Natural killer cell (primary cell): ENCODE measurements at regions not wholly inside any gene's neighbourhood (a gene's known extent, or its start where the extent isn't known, plus 50 kb on each side); places are given as distances from the start of the nearest gene placed in this dataset.
"Not testable (repeated sequence)": the region's sequence is repeated elsewhere in the genome, so short reads cannot be mapped to it uniquely, and the experiment has no call there.

ENCODE experiments used
- ATAC-seq, 3 donors: fragments of 150-1000 bp in 2 of 3; fragments of 200-7000 bp in 1 of 3; cut with Tn5 transposase; 1 replicate in 1 of 3; 2 replicates in 2 of 3; pipeline ENCODE4 v1.10.0; 2021; ENCODE audit warnings: mild to moderate bottlenecking in 2 of 3, moderate library complexity in 2 of 3
- DNase-seq, 2 donors: peaks; one replicate each; pipeline versions ENCODE4 v3.0.0 to v3.0.0-alpha.2; 2013 to 2021; ENCODE audit warnings: mixed read lengths in 1 of 2
- H3K27ac ChIP-seq: one replicate; pipeline ENCODE4 v1.5.1; 2013; ENCODE audit warnings: mild to moderate bottlenecking, low read length
- H3K27me3 ChIP-seq: one replicate; pipeline ENCODE4 v1.6.1; 2013; ENCODE audit warnings: low read length; ENCODE audit not compliant: control insufficient read depth, insufficient read depth
- H3K36me3 ChIP-seq: one replicate; pipeline ENCODE4 v1.6.1; 2013; ENCODE audit warnings: low read length; ENCODE audit not compliant: control insufficient read depth, insufficient read depth
- H3K4me1 ChIP-seq: one replicate; pipeline ENCODE4 v1.6.1; 2013; ENCODE audit warnings: low read length; ENCODE audit not compliant: control insufficient read depth, insufficient read depth
- H3K4me3 ChIP-seq: one replicate; pipeline ENCODE4 v1.5.1; 2013; ENCODE audit warnings: low read length
- H3K9me3 ChIP-seq: one replicate; pipeline ENCODE4 v1.6.1; 2013; ENCODE audit warnings: low read length; ENCODE audit not compliant: control insufficient read depth, insufficient read depth
- H3K27ac Mint-ChIP-seq, 2 donors: one replicate each; pipeline ENCODE4 v1.8.0; 2022; ENCODE audit warnings: mild to moderate bottlenecking in 2 of 2, mixed read lengths in 2 of 2, moderate library complexity in 1 of 2
- H3K27me3 Mint-ChIP-seq, 2 donors: one replicate each; pipeline ENCODE4 v1.8.0; 2022; ENCODE audit warnings: low read depth in 2 of 2, mixed read lengths in 2 of 2
- H3K36me3 Mint-ChIP-seq: one replicate; pipeline ENCODE4 v1.8.0; 2022; ENCODE audit warnings: mixed read lengths
- H3K4me1 Mint-ChIP-seq, 2 donors: one replicate each; pipeline ENCODE4 v1.8.0; 2022; ENCODE audit warnings: mixed read lengths in 2 of 2
- H3K4me3 Mint-ChIP-seq: one replicate; pipeline ENCODE4 v1.8.0; 2022; ENCODE audit warnings: mild to moderate bottlenecking, moderate library complexity, mixed read lengths
- H3K9me3 Mint-ChIP-seq, 2 donors: one replicate each; pipeline ENCODE4 v1.8.0; 2022; ENCODE audit warnings: mixed read lengths in 2 of 2
- WGBS: methylation state at CpG from one replicate; pipeline ENCODE4 v1.1.7; 2013; ENCODE audit warnings: missing lambda C conversion rate; ENCODE audit not compliant: insufficient coverage; 5-methylcytosine and 5-hydroxymethylcytosine counted together
- intact Hi-C: fragments of 100-400 bp; cut with micrococcal nuclease; formaldehyde crosslinking; loops from one replicate; pipeline ENCODE4 v1.14.2; 2022
- TF ChIP-seq, protein P1 (sequence below): fragments of 200-600 bp; IDR thresholded peaks from one replicate; pipeline ENCODE4 v1.8.0; 2022; ENCODE audit warnings: antibody characterized with exemption

DNA sequence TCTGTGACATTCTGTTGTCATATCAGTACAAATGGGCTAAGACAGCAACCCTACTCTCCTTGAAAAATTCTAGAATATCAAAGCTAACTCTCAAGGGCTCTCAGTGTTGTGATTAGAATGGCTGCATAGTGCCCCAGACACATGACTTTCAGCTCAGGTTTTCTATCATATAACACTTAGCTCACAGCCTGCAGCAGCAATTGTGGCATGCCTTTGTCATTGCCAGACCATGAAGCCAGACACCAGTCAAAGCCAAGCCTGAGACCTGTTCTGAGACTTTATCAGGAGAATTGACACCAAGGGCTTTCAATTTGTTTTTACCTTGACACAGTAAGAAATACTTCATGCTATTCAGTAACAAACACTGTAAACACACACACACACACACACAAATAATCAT, 159.0 kb upstream of the SNX2 start:
- Histone ChIP-seq H3K27ac (no peak overlapping the region), H3K9me3 (no peaks in the 10 kb centered on the region), H3K4me1 (no peaks in the 10 kb centered on the region), H3K4me3 (no peak overlapping the region), H3K36me3 (no peaks in the 10 kb centered on the region), H3K27me3 (no peaks in the 10 kb centered on the region)
- no peak overlapping the region for H3K4me3 Mint-ChIP-seq
- H3K27me3 Mint-ChIP-seq = no peaks in the 10 kb centered on the region
- H3K36me3 Mint-ChIP-seq = no peaks in the 10 kb centered on the region
- H3K4me1 Mint-ChIP-seq = no peaks in the 10 kb centered on the region
- ATAC-seq = no peak
- TF ChIP-seq, protein P1, sequence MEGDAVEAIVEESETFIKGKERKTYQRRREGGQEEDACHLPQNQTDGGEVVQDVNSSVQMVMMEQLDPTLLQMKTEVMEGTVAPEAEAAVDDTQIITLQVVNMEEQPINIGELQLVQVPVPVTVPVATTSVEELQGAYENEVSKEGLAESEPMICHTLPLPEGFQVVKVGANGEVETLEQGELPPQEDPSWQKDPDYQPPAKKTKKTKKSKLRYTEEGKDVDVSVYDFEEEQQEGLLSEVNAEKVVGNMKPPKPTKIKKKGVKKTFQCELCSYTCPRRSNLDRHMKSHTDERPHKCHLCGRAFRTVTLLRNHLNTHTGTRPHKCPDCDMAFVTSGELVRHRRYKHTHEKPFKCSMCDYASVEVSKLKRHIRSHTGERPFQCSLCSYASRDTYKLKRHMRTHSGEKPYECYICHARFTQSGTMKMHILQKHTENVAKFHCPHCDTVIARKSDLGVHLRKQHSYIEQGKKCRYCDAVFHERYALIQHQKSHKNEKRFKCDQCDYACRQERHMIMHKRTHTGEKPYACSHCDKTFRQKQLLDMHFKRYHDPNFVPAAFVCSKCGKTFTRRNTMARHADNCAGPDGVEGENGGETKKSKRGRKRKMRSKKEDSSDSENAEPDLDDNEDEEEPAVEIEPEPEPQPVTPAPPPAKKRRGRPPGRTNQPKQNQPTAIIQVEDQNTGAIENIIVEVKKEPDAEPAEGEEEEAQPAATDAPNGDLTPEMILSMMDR = no peak
- peaks cover 6 to 7% of the 10 kb centered on the region in 2 donors for H3K9me3 Mint-ChIP-seq
- no peak overlapping the region for H3K27ac Mint-ChIP-seq
- intact Hi-C loops = no loop called here
- no peak for DNase-seq

DNA sequence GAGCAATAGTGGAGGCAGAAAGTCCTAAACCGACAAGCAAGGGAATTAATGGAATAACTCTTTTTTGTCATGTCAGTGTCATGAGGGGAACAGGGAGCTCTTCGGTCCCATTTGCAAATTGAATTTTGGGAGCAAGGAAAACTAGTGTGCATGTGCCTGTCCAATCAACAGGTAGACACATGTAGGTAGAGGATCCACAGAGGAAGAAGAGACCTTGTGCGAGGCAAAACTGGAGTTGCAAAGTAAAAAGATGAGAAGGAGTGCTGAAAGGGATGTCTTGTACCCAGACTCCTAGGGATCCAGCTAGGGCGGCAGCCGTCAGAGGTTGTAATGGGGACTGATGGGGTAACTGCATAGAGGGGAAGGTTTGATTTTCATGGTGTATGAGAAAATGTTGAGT, 156.8 kb upstream of the SNX2 start:
- intact Hi-C loops, ATAC-seq, H3K4me3 ChIP-seq, DNase-seq, H3K4me3 Mint-ChIP-seq, H3K27ac Mint-ChIP-seq, H3K9me3 ChIP-seq, H3K4me1 Mint-ChIP-seq, H3K4me1 ChIP-seq, H3K27me3 ChIP-seq, H3K9me3 Mint-ChIP-seq, H3K36me3 ChIP-seq, H3K27me3 Mint-ChIP-seq, H3K27ac ChIP-seq, H3K36me3 Mint-ChIP-seq: not testable (repeated sequence)
- 90% methylated on average over 5 of the region's 5 CpGs for WGBS

DNA sequence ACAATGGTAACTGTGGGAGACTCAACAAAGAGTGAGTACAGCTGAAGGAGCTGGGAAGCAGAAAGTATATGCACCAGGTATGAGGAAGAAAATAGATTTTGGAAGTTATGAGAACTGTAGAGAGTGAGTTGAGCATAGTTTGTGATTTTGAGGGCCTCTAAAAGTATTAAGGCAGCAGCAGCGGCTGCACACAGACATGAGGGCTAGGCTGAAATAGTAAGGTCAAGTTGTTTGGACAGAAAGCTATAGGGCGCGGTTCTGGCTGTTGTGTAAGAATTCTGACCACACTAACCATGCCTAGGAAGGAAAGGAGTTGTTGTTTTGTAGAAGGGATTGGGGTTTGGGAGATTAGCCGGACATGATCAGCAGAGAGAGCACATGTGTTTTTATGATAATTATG, 154.1 kb upstream of the SNX2 start:
- DNase-seq, H3K4me1 ChIP-seq, intact Hi-C loops, H3K9me3 Mint-ChIP-seq, H3K9me3 ChIP-seq, H3K4me3 ChIP-seq, H3K36me3 ChIP-seq, H3K4me1 Mint-ChIP-seq, H3K27me3 ChIP-seq, H3K27me3 Mint-ChIP-seq, H3K27ac Mint-ChIP-seq, H3K4me3 Mint-ChIP-seq, H3K36me3 Mint-ChIP-seq, H3K27ac ChIP-seq, ATAC-seq: not testable (repeated sequence)
- WGBS = 85% methylated on average over 4 of the region's 4 CpGs

DNA sequence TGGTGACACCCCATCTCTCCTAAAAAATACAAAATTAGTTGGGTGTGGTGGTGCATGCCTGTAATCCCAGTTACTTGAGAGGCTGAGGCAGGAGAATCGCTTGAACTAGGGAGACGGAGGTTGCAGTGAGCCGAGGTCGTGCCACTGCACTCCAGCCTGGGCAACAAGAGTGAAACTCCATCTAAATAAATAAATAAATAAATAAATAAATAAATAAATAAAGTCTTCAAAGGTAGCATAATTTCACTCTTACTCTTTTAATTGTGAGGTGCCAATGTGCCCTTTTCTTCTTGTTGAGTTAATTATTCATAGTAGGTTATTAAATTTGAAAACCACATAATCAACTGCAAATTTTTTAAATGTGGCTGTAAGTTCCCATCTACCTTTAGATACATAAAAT, 146.2 kb upstream of the SNX2 start:
- 100% methylated on average over 2 of the region's 4 CpGs for WGBS
- not testable (repeated sequence) for H3K27ac ChIP-seq

DNA sequence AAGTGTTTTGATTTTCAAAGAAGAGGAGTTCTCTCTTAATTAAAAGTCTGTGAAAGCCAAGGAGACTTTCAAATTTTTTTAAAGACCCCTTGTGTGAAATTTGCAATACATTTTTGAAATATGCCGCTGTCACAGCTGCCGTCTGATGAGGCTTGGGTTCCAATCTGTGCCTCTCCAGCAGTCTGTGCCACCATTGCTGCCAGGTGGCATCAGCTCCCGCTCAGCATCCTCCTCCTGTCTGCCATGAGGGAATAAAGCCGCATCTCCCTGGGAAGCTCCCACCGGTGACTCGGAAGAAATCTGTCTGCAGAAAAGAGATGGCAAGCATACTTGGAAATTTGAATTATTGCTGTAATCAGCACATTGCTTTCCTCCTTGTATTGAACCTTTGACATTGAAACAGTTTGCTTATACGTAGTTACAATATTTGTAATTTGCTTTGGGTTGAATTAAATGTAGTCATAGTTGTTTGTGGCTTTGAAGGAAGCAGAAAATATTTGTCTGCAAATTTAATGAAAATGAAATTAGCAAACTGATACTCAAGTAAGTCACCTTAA, 145.7 kb upstream of the SNX2 start:
- H3K4me3 ChIP-seq = no peak overlapping the region
- H3K27me3 ChIP-seq = no peaks in the 10 kb centered on the region
- WGBS = 97% methylated on average over 6 of the region's 7 CpGs
- H3K4me1 ChIP-seq = no peaks in the 10 kb centered on the region
- H3K4me1 Mint-ChIP-seq = no peaks in the 10 kb centered on the region
- H3K27me3 Mint-ChIP-seq = no peaks in the 10 kb centered on the region
- peaks cover 0 to 3% of the 10 kb centered on the region in 2 donors for H3K9me3 Mint-ChIP-seq
- TF ChIP-seq, protein P1 = no peak
- no peak overlapping the region for H3K27ac ChIP-seq
- no peak for DNase-seq
- no peak overlapping the region for H3K4me3 Mint-ChIP-seq
- no peaks in the 10 kb centered on the region for H3K36me3 Mint-ChIP-seq
- no peak overlapping the region for H3K27ac Mint-ChIP-seq
- ATAC-seq = no peak
- H3K9me3 ChIP-seq = no peaks in the 10 kb centered on the region
- intact Hi-C loops = no loop called here
- no peaks in the 10 kb centered on the region for H3K36me3 ChIP-seq

More for the DNA sequence above, 146.2 kb upstream of the SNX2 start:
- H3K27me3 Mint-ChIP-seq, H3K4me3 ChIP-seq, H3K9me3 Mint-ChIP-seq, H3K4me1 ChIP-seq, H3K27me3 ChIP-seq, ATAC-seq, H3K4me1 Mint-ChIP-seq, intact Hi-C loops, H3K9me3 ChIP-seq, H3K36me3 Mint-ChIP-seq, H3K36me3 ChIP-seq, H3K4me3 Mint-ChIP-seq, DNase-seq, H3K27ac Mint-ChIP-seq: not testable (repeated sequence)
